Mucosa of gallbladder (tissue), 1 donor: ENCODE measurements at regions not wholly inside any gene's neighbourhood (a gene's known extent, or its start where the extent isn't known, plus 50 kb on each side); places are given as distances from the start of the nearest gene placed in this dataset.
"Not testable (repeated sequence)": the region's sequence is repeated elsewhere in the genome, so short reads cannot be mapped to it uniquely, and the experiment has no call there.

ENCODE experiments used
- DNase-seq: peaks from one replicate; pipeline ENCODE4 v3.0.0-alpha.2; 2020; ENCODE audit warnings: low spot score
- donor health status: DM: no; HTN: no; CAD: no.

DNA sequence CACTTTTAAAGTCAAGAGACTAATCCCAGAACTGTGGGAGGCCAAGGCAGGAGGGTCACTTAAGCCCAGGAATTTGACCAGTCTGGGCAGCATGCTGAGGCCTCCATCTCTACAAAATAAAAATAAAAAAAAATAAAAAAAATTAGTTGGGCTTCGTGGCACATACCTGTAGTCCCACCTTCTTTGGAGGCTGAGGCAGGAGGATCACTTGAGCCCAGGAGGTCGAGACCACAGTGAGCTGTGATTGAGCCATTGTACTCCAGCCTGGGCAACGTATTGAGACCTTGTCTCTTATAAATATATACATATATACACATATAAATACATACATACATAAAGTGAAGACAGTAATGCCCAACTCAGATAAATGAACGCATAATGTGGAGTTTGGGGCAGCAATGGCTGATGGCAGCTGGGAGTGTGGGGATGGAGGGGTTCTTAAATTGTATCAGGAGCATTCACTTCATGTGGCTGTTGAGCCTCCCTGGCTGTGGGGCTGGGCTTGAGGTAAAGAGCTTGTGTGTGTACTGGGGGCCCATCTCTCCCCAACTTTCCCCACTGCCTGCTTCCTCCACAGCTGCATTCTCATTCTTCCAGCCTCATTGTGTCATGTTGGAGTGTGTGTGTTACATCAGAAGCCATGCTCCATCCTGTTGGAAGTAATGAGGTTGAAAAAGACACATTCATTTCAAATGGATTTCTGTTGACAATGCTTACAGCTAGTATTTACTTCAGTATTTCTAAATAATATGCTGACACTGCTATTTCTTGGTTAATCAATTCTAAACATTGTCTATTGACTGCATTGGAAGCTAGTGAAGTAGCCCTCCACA is 96.5 kb upstream of the HS6ST1 start:
- no peak for DNase-seq

GRCh38 chr2:128415779-128416061 is 97.1 kb upstream of the HS6ST1 start:
- DNase-seq = peak; percentile 6

- peak; percentile 8 for DNase-seq
Observed at GRCh38 chr2:128416109-128416785, 97.6 kb upstream of the HS6ST1 start.

DNA sequence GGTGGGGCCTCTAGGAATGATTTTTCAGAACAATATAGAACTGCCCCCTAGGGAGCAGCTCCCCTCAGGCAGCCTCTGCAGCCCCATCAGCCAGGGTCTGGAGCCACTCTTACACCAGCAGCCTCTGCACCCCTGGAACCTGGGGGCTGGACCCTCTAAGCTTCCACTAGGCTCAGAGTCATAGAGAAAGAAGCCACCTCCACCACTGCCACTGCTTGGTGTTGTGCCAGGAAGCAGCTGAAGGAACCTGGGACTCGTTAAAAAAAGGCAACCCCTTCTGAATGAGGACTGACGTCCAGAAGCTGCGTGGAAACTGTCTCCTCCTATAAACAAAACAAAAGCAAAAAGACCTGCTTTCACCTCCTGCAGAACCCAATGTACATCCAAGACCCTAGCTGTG is 98.1 kb upstream of the HS6ST1 start:
- no peak for DNase-seq

DNA sequence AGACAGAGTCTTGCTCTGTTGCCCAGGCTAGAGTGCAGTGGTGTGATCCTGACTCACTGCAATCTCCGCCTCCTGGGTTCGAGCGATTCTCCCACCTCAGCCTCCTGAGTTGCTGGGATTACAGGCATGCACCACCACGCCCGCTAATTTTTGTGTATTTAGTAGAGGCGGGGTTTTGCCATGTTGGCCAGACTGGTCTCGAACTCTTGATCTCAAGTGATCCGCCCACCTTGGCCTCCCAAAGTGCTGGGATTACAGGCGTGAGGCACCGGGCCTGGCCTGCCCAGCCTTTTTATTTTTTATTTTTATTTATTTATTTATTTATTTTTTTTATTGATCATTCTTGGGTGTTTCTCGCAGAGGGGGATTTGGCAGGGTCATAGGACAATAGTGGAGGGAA is 98.6 kb upstream of the HS6ST1 start:
- DNase-seq = not testable (repeated sequence)

DNA sequence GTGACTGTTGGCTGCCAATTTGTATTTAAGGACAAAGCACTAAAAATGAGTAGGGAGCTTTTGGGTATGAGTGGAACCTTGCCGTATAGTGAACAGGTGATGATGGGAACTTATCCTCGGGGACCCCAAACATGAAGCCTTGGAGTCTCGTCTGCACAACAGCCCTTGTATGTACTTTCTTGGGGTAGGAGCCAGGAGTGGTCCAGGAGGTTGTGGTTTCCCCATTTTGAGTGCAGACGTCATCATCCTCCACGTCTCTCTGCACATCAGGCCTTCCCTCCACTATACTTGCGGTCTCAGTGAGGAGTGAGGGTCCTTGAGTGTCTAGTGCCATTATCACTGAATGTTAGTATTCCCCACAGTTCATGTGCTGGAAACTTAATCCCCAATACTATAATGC is 101.5 kb upstream of the HS6ST1 start:
- no peak for DNase-seq

GRCh38 chr2:128420776-128421175 is 102.1 kb upstream of the HS6ST1 start:
- DNase-seq = no peak

GRCh38 chr2:128421286-128421685 is 102.6 kb upstream of the HS6ST1 start:
- DNase-seq = no peak

DNA sequence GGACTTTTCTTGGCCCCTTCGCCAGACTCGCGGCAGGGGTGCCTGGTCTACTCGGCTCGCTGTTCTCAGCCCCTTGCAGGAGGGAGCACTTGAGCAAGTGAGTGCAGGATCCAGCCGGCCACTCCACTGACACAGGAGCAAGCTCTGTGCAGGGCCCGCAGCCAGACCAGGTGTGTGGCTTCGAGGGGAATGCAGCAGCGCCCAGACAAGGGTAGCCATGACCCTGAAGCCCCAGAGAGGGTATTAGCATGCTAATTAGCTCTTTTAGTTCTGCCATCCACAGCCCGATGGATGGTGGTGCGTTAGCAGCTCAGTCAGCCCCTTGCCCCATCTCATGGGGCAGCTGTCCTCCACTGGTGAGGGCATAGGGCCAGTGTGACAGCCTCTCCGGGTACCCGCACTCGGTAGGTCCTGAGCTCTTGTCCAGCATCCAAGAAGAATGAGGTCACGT is 103.2 kb upstream of the HS6ST1 start:
- no peak for DNase-seq

- no peak for DNase-seq
Observed at GRCh38 chr2:128422571-128422970, 103.9 kb upstream of the HS6ST1 start.

DNA sequence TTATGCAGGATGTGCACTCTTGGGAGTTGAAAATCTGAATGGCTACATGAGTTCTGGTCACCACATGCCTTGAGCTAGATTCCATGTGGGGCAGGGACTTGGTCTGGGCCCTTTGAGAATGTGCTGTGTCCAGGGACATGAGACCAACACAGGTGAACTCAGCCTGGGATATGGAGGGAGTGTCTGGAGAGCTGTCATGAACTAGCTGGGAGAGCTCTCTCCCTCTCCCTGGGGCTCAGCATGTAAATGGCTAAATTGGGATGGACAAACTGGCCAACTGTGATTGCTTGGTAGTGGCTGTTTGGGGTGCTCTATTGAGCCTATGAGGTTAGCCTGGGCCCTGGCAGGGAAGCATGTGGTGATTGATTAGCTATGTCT is 105.1 kb upstream of the HS6ST1 start:
- DNase-seq = no peak

DNA sequence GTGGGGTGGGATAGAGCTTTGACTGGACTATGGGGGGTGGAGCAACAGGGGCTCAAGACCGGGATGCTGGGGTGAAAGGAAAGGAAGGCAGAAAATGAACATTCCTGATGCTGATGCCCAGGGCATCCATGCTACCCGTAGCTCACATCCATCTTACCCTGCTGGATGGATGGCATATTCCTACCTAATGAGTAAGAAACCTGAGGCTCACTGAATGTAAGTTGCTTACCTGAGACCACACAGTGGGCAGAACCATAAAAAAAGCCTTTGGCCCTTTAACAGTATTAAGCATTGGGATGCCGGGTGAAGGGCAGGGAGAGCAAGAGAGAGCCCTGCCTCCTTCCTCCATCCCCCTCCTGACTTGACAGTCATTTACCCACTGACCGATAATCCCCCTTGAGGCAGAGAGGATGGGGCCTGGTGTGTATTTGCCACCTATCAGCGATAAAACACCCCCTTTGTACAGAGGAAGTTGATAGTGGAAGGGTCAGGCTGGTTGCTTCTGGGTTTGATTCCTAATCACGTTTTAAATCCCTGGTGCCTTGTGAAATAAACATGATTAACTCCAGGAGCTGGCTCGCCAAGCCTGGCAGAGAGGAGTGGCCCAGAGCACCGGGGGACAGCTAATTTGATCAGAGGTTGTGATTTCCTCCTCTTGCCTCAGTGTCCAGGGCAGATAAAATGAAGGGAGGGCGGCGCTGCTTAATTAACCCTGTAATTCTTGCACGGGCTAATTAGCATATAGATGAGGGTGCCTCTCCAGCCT is 105.9 kb upstream of the HS6ST1 start:
- no peak for DNase-seq

DNA sequence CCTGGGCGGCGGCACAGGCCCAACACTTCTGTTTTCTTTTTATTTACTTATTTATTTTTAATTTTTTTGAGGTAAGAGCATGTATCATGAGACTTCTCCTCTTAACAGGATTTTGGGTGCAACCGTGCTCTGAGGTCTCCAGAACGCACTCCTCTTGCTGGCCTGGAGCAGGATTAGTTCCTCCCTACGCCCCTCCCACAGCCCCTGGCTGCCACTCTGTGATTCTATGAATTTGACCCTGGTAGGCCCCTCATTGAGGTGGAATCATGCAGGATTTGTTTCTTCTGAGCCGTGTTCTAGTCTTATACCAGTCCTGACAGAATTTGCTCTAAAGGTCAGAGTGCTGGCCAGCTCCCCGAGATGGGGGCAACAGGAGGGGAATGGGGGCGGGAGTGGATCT is 106.5 kb upstream of the HS6ST1 start:
- DNase-seq = no peak

GRCh38 chr2:128425731-128426620 is 107.3 kb upstream of the HS6ST1 start:
- DNase-seq = no peak

- DNase-seq = no peak
Observed at GRCh38 chr2:128427413-128427755, 108.7 kb upstream of the HS6ST1 start.

- DNase-seq = no peak
Observed at GRCh38 chr2:128428415-128428814, 109.7 kb upstream of the HS6ST1 start.

GRCh38 chr2:128432423-128432822 is 113.8 kb upstream of the HS6ST1 start:
- DNase-seq = no peak

DNA sequence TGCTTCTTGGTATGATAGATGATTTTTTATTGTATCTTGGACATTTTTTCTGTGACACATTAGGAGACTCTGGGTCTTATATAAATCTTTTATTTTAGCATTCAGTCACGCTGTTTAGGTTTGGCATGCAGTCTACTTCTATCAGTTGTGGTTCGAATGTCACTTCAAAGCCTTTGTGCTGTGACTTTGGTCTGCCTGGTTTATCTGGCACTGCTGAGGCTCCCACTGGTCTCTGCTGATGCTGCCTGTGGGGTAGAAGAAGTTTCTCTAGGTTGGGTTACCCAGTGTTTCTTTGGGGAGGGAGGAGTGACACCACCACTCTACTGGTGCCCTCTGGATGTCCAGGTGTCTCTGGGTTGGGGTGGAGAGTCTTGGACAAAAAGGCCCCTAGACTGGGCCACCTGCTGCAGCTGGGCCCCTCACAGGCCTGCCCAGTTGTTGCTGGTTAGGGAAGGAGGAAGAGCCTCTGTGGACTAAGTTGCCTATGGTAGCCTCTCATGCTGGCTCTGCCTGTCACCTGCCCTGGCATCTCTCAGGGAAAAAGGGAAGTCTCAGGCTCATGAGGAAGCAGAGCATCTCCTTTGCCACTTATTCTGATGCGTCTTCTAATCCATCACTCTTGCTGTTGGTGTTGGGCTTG is 115.4 kb upstream of the HS6ST1 start:
- DNase-seq = no peak

DNA sequence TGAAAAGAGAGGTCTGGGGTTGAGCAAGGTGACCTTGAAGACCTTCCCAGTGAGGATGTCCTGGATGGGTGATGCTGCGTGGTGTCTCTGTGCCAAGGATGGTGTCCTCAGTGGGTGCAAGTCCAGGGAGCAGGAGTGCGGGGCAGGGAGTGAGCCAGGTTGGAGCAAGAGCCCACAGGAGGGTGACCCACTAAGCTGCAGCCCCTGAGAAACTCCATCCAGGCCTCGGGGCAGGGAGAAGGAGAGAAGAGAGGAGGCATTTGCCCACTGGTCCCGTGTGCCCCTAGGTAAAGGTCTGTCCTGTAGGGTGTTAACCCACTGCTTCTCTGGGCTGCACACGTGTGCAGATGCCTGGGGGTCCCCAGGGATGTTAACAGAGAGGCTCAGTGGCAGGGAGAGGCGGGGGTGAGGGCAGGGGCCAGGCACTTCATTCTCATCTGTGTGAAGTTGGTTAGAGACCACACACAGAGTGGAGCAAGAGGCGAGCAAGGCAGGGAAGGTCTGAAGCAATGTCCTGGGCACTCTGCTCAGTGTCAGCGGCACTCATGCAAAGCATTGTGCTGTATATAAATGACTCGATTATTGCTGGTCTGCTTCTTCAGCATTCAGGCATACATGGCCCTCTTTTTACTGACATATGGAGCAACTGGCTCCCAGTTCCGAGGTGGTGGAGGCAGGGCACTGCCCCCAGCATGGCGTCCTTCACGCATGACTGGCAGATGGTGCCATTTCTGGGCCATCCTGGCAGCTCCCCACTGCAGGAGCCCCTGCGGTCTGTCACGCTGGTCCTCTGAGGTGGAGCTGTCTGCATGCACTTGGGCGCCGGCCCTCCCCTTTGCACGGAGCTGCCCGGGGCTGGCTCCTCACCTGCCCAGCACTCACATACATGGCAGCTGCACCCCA is 117.2 kb upstream of the HS6ST1 start:
- no peak for DNase-seq

- no peak for DNase-seq
Observed at GRCh38 chr2:128436479-128437203, 118.0 kb upstream of the HS6ST1 start.
